Right hindlimb (tissue), 1 donor: ENCODE measurements at regions not wholly inside any gene's neighbourhood (a gene's known extent, or its start where the extent isn't known, plus 50 kb on each side); places are given as distances from the start of the nearest gene placed in this dataset.
"Not testable (repeated sequence)": the region's sequence is repeated elsewhere in the genome, so short reads cannot be mapped to it uniquely, and the experiment has no call there.

Experiments used
- DNase-seq: peaks from one replicate; pipeline ENCODE4 v3.0.0-alpha.2; 2018

DNA sequence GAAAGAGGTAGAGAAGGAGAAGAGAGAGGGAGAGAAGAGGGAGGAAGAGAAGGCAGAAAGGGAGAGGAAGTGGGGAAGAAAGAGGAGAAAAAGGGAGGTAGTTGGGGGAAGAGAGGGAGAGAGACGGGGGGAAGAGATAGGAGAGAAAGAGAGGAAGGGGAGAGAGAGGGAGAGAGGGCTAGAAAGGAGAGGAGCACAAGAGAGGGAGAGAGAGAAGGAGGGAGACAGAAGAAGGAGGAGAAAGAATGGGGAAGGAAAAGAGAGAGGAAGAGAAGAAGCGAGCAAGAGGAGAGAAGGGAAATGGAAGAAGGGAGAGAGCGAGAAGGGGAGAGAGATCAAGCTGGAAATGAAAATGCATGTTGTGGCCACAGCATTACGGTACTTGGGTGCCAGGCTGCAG lies 1368.4 kb upstream of the TMEM132C start:
- no peak for DNase-seq

DNA sequence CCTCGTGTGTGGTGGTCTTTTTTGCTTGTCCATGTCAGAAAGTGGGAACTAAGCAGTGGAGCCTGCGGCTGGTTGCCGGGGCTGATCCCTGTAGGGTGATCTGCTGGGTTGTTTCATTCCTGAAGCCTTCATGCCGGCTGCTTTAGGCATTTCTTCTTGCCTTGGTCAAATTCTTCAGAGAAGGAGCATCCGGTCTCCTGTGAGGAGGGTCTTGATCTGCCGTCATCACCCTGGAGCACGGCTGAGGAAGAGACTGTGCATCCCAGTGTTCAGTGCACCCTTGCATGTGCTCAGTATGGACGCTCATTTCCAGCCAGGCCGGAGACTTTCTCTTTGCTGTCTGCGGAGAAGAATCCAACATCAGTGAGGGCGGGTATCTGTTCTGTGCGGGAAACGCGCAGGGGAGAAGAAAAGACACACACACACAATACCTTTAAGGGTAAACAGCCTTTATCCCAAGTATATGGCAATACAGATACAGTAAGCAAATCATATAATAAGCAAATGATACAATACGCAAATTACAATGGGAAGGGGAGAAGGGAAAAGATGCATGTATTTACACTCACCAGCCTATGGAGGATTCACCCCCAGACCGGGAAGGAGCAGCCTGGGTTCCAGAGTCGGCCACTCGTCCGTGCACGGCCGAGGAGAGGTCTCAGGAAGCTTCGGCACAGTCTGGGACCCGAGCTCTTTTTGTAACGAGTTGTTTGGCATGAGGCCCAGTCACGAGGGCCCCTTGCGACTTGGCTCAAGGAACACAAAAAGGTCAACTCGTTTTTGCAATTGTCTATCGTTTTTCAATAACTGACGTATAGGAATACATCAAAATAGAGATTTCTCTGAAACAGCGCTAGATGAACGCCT lies 1366.8 kb upstream of the TMEM132C start:
- no peak for DNase-seq

GRCh38 chr12:126903027-126903876 lies 1363.7 kb upstream of the TMEM132C start:
- DNase-seq = no peak

DNA sequence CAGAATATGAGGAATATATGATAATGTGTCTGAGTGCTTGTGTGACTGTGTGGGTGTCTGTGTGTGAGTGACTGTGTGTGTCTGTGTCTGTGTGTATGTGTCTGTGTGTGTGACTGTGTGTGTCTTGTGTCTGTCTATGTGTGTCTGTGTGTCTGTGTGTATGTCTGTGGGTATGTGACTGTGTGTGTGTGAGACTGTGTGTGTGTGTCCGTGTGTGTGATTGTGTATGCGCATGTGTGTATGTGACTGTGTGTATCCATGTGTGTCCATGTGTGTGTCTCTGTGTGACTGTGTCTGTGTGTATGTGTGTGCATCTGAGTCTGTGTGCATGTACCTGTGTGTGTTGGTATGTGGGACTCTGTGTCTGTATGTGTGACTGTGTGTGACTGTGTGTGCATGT lies 1361.2 kb upstream of the TMEM132C start:
- DNase-seq = no peak

DNA sequence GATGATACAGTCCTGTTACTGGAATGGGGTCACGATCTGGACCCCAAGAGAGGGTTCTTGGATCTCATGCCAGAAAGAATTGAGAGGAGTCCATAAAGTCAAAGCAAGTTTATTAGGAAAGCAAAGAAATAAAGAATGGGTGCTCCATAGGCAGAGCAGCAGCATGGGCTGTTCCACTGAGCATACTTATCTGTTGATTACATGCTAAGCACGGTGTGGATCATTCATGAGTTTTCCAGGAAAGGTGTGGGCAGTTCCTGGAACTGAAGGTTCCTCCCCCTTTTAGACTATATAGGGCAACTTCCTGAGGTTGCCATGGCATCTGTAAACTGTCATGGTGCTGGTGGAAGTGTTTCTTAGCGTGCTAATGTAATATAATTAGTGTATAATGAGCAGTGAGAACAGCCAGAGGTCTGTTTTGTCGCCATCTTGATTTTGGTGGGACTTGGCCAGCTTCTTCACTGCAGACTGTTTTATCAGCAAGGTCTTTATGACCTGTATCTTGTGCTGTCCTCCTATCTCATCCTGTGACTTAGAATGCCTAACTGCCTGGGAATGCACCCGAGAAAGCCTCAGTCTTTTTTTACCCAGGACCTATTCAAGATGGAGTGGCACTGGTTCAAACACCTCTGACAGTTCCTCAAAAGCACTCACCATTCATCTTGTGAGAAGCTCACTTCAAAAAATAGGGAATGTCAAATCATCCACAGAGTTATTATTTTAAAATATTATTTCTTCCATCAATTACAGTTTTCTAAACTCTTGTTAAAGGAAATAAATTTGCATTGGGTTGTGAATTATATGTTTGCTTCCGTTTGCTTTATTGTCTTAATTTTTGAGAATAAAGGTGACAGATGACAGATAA lies 1358.8 kb upstream of the TMEM132C start:
- DNase-seq = no peak

DNA sequence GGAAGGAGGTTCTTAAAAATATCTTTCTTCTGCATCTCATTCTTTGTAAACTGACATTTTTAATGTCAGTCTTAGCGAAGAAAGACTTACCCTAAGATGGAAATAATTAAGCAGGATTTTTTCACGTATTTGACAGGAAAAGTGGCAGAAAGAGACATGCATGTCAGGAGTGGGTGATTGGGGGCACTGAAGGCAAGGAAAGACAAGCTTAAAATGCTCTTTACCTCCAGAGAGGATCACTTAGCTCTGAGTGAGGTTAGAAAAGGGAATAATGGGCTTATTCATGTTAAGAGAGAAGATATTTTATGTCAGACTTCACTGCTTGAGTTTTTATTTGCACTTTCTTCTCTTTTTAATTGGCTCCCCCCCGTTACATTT lies 1358.2 kb upstream of the TMEM132C start:
- DNase-seq = no peak

DNA sequence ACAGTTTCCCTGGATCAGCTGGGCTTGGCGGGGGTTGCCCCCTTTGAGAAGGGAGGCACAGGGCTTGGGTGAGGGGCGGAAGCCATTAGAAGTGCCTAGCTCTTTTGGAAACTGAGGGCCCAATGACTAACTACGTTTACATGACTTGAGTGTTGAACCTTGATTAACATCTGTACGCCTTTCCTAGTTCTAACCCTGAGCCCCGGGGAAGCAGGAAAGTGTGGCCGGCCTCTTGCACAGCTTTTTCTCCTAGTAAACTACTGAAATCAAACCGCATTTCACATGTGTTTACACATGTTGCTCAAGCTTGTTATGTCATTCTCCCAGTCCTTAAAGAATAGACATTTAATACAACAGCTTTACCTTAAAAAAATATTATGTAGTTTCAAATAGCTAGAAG lies 1356.4 kb upstream of the TMEM132C start:
- DNase-seq = no peak

DNA sequence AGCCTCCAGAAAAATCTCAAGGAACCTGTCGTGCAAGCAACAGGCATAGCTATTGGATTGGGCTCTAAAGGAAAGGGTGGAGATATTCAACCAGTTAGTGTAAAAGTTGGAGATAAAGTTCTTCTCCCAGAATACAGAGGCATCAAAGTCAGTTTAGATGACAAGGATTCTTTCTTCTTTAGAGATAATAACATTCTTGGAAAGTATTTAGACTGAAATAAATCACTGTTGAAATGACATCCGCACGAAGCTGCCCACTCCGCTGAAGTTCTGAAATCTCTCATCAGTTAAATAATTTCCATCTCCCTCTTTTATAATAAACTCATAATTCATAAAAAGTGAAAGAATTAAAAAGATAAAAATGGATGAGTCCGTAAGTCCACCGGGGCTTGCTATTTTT lies 1354.9 kb upstream of the TMEM132C start:
- no peak for DNase-seq

- DNase-seq = no peak
These were observed 1352.7 kb upstream of the TMEM132C start for GRCh38 chr12:126914170-126914793.

- no peak for DNase-seq
These were observed 1351.7 kb upstream of the TMEM132C start for GRCh38 chr12:126915309-126915708.

DNA sequence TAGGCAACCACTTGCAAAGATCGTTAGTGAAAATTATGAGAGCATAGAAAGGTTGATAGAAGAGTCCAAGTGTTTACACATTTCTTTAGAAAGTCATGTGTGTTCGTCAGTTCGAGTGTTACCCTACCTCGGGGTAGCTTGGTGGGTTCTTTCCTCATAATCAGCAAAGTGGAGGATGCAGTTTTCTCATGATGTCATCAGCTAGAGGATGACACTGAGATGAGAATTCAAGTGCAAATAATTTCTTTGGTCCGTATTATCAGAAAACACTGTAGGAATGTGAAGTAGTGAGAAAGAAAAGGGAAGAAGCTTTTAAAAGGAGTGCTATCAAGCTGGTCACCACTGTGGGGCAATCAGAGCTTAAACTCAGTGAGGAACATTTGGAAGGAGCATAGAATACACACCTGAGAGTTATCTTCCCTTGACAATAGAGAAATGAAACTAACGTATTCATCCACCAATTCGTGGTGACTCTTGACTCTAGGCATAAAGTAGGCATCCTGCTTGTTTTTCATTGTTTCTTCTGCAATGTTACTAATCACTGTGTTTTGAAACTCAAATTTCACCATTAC lies 1340.9 kb upstream of the TMEM132C start:
- DNase-seq = no peak

GRCh38 chr12:126930234-126930633 lies 1336.7 kb upstream of the TMEM132C start:
- no peak for DNase-seq

DNA sequence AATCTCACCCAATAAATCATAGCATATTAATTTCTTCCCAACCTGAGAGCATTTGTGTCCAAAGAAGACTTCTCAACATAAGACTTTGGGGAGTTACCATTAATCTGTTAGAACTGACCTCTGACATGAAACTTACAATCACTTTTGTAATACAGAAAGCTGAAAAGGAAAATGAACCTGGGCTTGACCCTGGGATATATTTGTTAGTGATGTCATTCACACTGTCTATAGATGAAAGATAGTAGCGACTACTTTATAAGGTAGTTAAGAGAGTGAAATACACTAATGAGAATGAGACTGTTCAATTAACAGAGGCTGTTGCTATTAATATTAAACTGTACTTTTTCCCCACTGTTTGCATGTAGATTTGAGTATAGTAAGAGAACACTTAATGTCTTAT lies 1334.8 kb upstream of the TMEM132C start:
- DNase-seq = no peak

GRCh38 chr12:126935435-126935834 lies 1331.5 kb upstream of the TMEM132C start:
- no peak for DNase-seq

DNA sequence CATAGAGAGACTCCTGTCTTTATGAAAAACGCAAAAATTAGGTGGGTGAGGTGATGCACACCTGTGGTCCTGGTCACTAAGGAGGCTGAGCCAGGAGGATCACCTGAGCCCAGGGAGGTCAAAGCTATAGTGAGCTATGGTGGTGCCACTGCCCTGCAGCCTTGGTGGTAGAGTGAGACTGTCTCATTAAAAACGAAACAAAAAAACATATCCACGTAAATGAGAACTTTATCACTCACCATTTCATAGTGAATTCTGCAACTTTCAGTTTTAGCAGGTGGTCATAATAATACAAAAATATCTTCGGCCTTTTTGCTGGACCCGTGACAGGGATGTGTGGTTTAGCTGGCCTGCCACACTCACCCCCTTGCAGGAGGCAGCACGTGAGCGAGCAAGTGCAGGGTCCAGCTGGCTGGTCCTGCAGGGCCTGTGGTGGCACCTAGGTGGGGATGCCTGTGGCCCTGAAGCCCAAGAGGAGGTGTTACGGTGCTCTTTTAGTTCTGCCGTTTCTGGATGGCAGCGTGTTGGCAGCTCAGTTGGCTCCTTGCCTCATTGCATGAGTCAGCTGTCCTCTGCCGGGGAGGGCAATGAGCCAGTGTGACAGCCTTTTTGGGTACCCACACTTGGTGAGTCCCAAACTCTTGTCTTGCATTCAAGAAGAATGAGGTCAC lies 1330.7 kb upstream of the TMEM132C start:
- DNase-seq = peak; percentile 44

- DNase-seq = no peak
These were observed 1329.5 kb upstream of the TMEM132C start for GRCh38 chr12:126937431-126937830.

DNA sequence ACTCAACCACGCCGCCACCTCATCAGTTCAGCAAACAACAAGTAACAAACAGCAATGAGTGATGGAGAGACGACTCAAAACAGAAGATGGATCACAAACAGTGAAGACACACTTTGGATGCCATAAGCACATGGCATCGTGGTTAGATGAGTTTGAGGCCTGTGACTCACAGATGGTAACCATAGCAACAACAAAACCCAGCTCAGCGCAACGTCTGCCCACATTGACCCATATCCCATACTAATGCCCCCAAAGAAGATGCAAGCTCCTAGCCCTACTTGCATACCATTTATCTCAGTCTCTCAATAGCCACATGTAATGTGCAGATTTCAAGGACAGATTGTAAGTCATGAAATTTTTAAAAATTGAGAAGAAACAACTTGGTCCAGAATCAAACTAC lies 1322.3 kb upstream of the TMEM132C start:
- no peak for DNase-seq

GRCh38 chr12:126946958-126947357 lies 1320.0 kb upstream of the TMEM132C start:
- DNase-seq = not testable (repeated sequence)

DNA sequence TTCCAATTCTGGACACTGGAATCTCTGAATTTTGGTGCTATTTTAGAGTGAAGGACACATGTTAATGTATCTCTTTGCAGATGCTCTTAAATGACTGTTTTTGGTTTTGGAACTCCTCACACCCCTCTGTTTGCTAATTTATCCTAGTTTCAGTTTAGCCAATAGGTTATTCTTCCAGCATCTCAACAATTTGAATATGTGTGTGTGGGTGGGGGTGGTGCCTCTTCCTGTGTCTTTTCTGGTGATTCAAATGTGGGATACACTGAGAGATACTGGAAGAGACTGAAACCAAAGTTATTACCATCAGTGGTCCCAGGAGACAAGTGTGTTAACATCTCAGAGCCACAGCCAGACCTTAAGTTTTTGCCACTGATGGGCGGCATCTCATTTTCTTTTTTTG lies 1317.4 kb upstream of the TMEM132C start:
- DNase-seq = no peak

- peak; percentile 29 for DNase-seq
These were observed 1316.7 kb upstream of the TMEM132C start for GRCh38 chr12:126950266-126950665.
